HepG2 (cell line): ENCODE measurements at regions not wholly inside any gene's neighbourhood (a gene's known extent, or its start where the extent isn't known, plus 50 kb on each side); places are given as distances from the start of the nearest gene placed in this dataset.
"Not testable (repeated sequence)": the region's sequence is repeated elsewhere in the genome, so short reads cannot be mapped to it uniquely, and the experiment has no call there.

ENCODE experiments used
- CHD4 ChIP-seq: fragments of 200-600 bp; sonication (generic); IDR thresholded peaks from 2 replicates; pipeline ENCODE4 v1.7.0; 2017; ENCODE audit warnings: mild to moderate bottlenecking, low read length, borderline replicate concordance
- EEA1 ChIP-seq: sonication (generic); formaldehyde crosslinking; IDR thresholded peaks from 2 replicates; pipeline ENCODE4 v1.5.1; 2020; ENCODE audit warnings: mild to moderate bottlenecking, missing genetic modification reagents, borderline replicate concordance
- FOXJ3 ChIP-seq: sonication (generic); formaldehyde crosslinking; IDR thresholded peaks from 2 replicates; pipeline ENCODE4 v1.4.0; 2020; ENCODE audit warnings: missing genetic modification reagents, mild to moderate bottlenecking, borderline replicate concordance
- NFATC3 ChIP-seq: sonication (generic); formaldehyde crosslinking; IDR thresholded peaks from 2 replicates; pipeline ENCODE4 v1.5.1; 2020; ENCODE audit warnings: mild to moderate bottlenecking, missing genetic modification reagents
- POLR2A ChIP-seq, 2 experiments: IDR thresholded peaks; 2 replicates each; pipeline ENCODE4 v1.6.1; 2011; ENCODE audit warnings: low read depth in 2 of 2, low read length in 2 of 2, mild to moderate bottlenecking in 1 of 2, moderate library complexity in 1 of 2; ENCODE audit not compliant: insufficient read depth in 1 of 2
- POLR2AphosphoS2 ChIP-seq: IDR thresholded peaks from 2 replicates; pipeline ENCODE4 v1.6.1; 2011; ENCODE audit warnings: low read depth, low read length, improper control_type of control experiment
- SALL1 ChIP-seq: sonication (generic); formaldehyde crosslinking; IDR thresholded peaks from 2 replicates; pipeline ENCODE4 v1.8.0; 2022; ENCODE audit warnings: mild to moderate bottlenecking, missing genetic modification reagents
- TAF1 ChIP-seq: sonication (generic); formaldehyde crosslinking; IDR thresholded peaks from 2 replicates; pipeline ENCODE4 v1.4.0; 2020; ENCODE audit warnings: missing genetic modification reagents
- ZNF234 ChIP-seq: sonication (generic); formaldehyde crosslinking; conservative IDR thresholded peaks from 2 replicates; pipeline ENCODE4 v1.5.1; 2020; ENCODE audit warnings: mild to moderate bottlenecking, missing genetic modification reagents
- ZNF335 ChIP-seq: sonication (generic); formaldehyde crosslinking; IDR thresholded peaks from 2 replicates; pipeline ENCODE4 v1.4.0; 2020; ENCODE audit warnings: missing genetic modification reagents
- ZSCAN25 ChIP-seq: sonication (generic); formaldehyde crosslinking; IDR thresholded peaks from 2 replicates; pipeline ENCODE4 v1.8.0; 2022; ENCODE audit warnings: mild to moderate bottlenecking, missing genetic modification reagents
- TF ChIP-seq, protein P1 (sequence below): sonication (generic); formaldehyde crosslinking; IDR thresholded peaks from 2 replicates; pipeline ENCODE4 v1.5.0; 2020; ENCODE audit warnings: mild to moderate bottlenecking, missing genetic modification reagents, moderate library complexity
- TF ChIP-seq, protein P2 (sequence below): sonication (generic); formaldehyde crosslinking; IDR thresholded peaks from 2 replicates; pipeline ENCODE4 v1.9.0; 2021; ENCODE audit warnings: mild to moderate bottlenecking, missing genetic modification reagents
- TF ChIP-seq, protein P3 (sequence below): sonication (generic); formaldehyde crosslinking; IDR thresholded peaks from 2 replicates; pipeline ENCODE4 v1.4.0; 2020; ENCODE audit warnings: missing genetic modification reagents

DNA sequence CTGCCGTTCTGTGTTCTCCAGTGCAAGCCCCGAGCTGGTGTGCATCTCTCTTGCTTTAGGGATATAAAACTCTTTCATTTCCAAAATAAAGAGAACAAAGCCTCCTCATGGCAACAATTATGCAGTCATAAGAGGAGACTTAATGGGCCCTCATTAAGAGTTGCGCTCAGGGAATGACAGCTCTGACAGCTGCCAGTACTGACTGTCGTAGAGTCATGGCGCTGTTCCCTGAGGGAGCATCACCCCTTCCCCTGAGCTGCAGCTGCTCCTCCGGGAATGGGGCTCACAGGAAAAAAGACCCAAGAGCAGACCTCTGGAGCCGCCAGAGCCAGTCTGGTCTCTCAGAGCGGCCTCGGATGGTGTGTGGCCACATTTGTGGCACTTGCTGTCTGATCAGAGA, 160.3 kb downstream of the TRIM43 start:
- TF ChIP-seq, protein P1, sequence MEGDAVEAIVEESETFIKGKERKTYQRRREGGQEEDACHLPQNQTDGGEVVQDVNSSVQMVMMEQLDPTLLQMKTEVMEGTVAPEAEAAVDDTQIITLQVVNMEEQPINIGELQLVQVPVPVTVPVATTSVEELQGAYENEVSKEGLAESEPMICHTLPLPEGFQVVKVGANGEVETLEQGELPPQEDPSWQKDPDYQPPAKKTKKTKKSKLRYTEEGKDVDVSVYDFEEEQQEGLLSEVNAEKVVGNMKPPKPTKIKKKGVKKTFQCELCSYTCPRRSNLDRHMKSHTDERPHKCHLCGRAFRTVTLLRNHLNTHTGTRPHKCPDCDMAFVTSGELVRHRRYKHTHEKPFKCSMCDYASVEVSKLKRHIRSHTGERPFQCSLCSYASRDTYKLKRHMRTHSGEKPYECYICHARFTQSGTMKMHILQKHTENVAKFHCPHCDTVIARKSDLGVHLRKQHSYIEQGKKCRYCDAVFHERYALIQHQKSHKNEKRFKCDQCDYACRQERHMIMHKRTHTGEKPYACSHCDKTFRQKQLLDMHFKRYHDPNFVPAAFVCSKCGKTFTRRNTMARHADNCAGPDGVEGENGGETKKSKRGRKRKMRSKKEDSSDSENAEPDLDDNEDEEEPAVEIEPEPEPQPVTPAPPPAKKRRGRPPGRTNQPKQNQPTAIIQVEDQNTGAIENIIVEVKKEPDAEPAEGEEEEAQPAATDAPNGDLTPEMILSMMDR (CRISPR knock-in tag), result not testable (repeated sequence)
- TF ChIP-seq POLR2AphosphoS2; ZSCAN25; EEA1 (CRISPR knock-in tag); CHD4; FOXJ3 (CRISPR knock-in tag); POLR2A (IDR thresholded peaks at IDR 0.05; ENCODE audit: insufficient read depth in 1 of 2, low read depth in 2 of 2, low read length in 2 of 2); TAF1 (CRISPR knock-in tag); SALL1 (CRISPR knock-in tag); ZNF234 (CRISPR knock-in tag); ZNF335 (CRISPR knock-in tag); NFATC3 (CRISPR knock-in tag): not testable (repeated sequence)
- TF ChIP-seq, protein P2, sequence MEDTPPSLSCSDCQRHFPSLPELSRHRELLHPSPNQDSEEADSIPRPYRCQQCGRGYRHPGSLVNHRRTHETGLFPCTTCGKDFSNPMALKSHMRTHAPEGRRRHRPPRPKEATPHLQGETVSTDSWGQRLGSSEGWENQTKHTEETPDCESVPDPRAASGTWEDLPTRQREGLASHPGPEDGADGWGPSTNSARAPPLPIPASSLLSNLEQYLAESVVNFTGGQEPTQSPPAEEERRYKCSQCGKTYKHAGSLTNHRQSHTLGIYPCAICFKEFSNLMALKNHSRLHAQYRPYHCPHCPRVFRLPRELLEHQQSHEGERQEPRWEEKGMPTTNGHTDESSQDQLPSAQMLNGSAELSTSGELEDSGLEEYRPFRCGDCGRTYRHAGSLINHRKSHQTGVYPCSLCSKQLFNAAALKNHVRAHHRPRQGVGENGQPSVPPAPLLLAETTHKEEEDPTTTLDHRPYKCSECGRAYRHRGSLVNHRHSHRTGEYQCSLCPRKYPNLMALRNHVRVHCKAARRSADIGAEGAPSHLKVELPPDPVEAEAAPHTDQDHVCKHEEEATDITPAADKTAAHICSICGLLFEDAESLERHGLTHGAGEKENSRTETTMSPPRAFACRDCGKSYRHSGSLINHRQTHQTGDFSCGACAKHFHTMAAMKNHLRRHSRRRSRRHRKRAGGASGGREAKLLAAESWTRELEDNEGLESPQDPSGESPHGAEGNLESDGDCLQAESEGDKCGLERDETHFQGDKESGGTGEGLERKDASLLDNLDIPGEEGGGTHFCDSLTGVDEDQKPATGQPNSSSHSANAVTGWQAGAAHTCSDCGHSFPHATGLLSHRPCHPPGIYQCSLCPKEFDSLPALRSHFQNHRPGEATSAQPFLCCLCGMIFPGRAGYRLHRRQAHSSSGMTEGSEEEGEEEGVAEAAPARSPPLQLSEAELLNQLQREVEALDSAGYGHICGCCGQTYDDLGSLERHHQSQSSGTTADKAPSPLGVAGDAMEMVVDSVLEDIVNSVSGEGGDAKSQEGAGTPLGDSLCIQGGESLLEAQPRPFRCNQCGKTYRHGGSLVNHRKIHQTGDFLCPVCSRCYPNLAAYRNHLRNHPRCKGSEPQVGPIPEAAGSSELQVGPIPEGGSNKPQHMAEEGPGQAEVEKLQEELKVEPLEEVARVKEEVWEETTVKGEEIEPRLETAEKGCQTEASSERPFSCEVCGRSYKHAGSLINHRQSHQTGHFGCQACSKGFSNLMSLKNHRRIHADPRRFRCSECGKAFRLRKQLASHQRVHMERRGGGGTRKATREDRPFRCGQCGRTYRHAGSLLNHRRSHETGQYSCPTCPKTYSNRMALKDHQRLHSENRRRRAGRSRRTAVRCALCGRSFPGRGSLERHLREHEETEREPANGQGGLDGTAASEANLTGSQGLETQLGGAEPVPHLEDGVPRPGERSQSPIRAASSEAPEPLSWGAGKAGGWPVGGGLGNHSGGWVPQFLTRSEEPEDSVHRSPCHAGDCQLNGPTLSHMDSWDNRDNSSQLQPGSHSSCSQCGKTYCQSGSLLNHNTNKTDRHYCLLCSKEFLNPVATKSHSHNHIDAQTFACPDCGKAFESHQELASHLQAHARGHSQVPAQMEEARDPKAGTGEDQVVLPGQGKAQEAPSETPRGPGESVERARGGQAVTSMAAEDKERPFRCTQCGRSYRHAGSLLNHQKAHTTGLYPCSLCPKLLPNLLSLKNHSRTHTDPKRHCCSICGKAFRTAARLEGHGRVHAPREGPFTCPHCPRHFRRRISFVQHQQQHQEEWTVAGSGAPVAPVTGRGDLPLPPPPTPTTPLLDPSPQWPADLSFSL (CRISPR knock-in tag), result not testable (repeated sequence)
- TF ChIP-seq, protein P3, sequence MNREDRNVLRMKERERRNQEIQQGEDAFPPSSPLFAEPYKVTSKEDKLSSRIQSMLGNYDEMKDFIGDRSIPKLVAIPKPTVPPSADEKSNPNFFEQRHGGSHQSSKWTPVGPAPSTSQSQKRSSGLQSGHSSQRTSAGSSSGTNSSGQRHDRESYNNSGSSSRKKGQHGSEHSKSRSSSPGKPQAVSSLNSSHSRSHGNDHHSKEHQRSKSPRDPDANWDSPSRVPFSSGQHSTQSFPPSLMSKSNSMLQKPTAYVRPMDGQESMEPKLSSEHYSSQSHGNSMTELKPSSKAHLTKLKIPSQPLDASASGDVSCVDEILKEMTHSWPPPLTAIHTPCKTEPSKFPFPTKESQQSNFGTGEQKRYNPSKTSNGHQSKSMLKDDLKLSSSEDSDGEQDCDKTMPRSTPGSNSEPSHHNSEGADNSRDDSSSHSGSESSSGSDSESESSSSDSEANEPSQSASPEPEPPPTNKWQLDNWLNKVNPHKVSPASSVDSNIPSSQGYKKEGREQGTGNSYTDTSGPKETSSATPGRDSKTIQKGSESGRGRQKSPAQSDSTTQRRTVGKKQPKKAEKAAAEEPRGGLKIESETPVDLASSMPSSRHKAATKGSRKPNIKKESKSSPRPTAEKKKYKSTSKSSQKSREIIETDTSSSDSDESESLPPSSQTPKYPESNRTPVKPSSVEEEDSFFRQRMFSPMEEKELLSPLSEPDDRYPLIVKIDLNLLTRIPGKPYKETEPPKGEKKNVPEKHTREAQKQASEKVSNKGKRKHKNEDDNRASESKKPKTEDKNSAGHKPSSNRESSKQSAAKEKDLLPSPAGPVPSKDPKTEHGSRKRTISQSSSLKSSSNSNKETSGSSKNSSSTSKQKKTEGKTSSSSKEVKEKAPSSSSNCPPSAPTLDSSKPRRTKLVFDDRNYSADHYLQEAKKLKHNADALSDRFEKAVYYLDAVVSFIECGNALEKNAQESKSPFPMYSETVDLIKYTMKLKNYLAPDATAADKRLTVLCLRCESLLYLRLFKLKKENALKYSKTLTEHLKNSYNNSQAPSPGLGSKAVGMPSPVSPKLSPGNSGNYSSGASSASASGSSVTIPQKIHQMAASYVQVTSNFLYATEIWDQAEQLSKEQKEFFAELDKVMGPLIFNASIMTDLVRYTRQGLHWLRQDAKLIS (CRISPR knock-in tag), result not testable (repeated sequence)
